Skeletal muscle tissue (tissue), 3 donors: ENCODE measurements at regions not wholly inside any gene's neighbourhood (a gene's known extent, or its start where the extent isn't known, plus 50 kb on each side); places are given as distances from the start of the nearest gene placed in this dataset.

ENCODE experiments used
- H3K27ac ChIP-seq: one replicate; pipeline ENCODE4 v1.7.0; 2013; ENCODE audit warnings: mild to moderate bottlenecking, low read depth, low read length, inconsistent platforms
- H3K27me3 ChIP-seq, 3 donors: one replicate each; pipeline ENCODE4 v1.7.0; 2013; ENCODE audit warnings: low read length in 3 of 3; ENCODE audit not compliant: control insufficient read depth in 3 of 3, insufficient read depth in 3 of 3
- H3K36me3 ChIP-seq, 3 donors: one replicate each; pipeline ENCODE4 v1.7.0; 2013; ENCODE audit warnings: low read length in 3 of 3; ENCODE audit not compliant: control insufficient read depth in 3 of 3, insufficient read depth in 3 of 3
- H3K4me1 ChIP-seq, 3 donors: one replicate each; pipeline ENCODE4 v1.7.0; 2013; ENCODE audit warnings: low read length in 3 of 3, mild to moderate bottlenecking in 3 of 3; ENCODE audit not compliant: control insufficient read depth in 3 of 3, insufficient read depth in 3 of 3
- H3K4me3 ChIP-seq, 3 donors: one replicate each; pipeline ENCODE4 v1.7.0; 2013; ENCODE audit warnings: low read length in 3 of 3
- H3K9ac ChIP-seq, 3 donors: one replicate each; pipeline ENCODE4 v1.7.0; 2013; ENCODE audit warnings: low read length in 3 of 3, mild to moderate bottlenecking in 3 of 3, moderate library complexity in 2 of 3, low read depth in 1 of 3
- H3K9me3 ChIP-seq, 3 donors: one replicate each; pipeline ENCODE4 v1.7.0; 2013; ENCODE audit warnings: low read length in 3 of 3; ENCODE audit not compliant: control insufficient read depth in 3 of 3
- donor health status: Osteomylitis.

DNA sequence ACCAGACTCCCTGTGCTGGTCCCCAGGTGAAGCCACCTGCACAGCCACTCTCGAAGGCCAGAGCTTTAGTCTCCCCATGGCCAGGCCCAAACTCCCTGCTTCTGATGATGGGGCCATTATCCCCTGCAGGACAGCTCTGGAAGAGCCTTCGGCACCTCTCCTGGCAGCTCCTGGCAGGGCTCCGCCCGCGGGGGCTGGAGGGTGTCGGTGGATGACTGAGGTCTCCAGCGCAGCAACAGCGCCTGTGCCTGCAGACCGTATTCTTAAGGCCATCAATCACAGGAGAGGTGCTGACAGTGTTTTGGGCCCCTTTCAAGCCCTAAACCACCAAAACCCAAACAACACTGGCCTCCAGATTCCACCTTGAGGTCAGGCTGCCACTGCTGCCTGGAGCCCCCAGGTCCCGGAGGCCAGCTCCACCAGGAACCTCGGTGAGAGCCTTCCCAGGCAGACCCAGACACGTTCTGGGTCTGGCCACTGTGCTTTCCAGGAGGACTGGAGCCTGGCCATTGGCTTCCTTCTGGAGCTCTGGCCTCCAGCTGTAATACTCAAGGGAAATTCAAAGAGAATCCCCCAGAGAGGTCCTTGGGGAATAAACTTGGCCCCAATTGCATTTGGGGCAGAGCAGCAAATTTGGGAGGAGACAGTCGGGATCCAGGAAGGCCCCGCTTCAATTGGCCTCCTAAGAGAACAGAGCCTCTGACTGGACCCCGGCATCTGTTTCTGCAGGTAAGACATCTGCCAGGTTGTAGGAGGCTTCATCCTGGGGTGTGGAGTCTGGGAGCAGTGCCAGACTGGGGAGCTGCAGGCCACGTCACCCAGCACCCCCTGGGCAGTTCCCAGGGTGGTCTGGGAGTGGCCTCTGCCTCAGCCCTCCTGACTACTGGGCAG, 210.6 kb upstream of the RTL1 start:
- Histone ChIP-seq H3K9ac (no peak overlapping the region), H3K36me3 (no peaks in the 10 kb centered on the region), H3K9me3 (no peaks in the 10 kb centered on the region), H3K27ac (no peak overlapping the region), H3K4me1 (no peaks in the 10 kb centered on the region), H3K4me3 (no peak overlapping the region), H3K27me3 (peaks cover 0 to 11% (median 4%) of the 10 kb centered on the region in 3 donors)

DNA sequence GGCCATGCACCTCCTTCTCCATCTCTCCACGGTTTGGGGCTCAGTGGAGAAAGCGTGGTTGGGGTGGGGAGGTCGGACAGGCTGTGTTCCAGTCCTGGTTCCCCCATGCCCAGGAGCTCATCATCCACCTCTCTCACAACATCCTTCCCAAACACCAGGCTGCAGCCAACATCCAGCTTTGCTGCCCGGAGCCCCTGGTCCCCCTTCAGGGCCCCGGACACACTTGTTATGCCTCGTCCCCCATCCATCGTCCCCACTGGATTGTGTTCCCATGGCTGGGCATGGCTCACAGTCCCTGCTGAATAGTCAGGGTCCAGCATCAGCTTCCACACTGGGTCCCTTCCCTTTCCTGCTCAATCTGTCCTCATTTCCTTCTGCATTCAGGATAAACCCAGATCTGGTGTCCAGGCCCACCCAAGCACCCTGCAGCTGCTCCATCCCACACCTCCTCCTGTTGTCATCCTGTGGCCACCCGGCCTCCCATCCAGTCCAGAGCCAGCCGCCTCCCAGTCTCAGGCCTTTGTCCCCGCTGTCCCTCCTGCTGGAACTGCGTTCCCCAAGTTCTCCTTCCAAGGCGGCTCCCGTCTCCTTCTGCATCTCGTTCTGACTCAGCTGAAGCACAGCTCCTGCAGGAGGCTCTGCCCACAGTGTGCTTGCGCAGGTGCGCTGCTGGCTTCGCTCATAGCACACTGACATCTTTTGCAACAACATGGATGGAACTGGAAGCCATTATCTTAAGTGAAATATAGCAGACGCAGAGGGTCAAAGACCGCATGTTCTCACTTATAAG, 211.4 kb upstream of the RTL1 start:
- H3K36me3 ChIP-seq = no peaks in the 10 kb centered on the region
- H3K9ac ChIP-seq = no peak overlapping the region
- H3K27ac ChIP-seq = no peak overlapping the region

DNA sequence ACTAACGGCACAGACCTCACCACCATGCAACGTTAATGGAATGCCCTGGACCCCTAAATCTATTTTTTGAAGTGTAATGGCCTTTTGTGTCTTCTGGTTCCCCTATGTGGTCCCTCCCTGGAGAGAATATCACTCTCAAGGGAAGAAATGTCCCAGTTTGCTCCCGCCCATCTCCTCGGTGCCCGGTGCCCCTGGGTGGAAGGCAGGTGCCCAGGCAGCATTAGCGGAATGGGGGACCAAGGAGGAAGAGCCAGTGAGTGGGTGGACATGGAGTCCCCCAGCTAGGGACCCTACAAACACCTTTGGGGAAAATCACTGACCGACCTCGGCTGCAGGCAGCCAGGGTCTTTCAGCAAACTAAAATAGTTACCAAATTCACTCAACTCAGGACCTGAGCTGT, 212.1 kb upstream of the RTL1 start:
- Histone ChIP-seq H3K27ac (no peak overlapping the region), H3K9me3 (no peaks in the 10 kb centered on the region), H3K4me3 (no peak overlapping the region), H3K36me3 (no peaks in the 10 kb centered on the region), H3K9ac (no peak overlapping the region), H3K4me1 (peaks cover 0 to 6% (median 0%) of the 10 kb centered on the region in 3 donors), H3K27me3 (peaks cover 0 to 8% (median 6%) of the 10 kb centered on the region in 3 donors)

More for the DNA sequence above, 211.4 kb upstream of the RTL1 start:
- Histone ChIP-seq H3K4me1 (peaks cover 0 to 4% (median 0%) of the 10 kb centered on the region in 3 donors), H3K4me3 (no peak overlapping the region), H3K9me3 (no peaks in the 10 kb centered on the region), H3K27me3 (peaks cover 0 to 13% (median 4%) of the 10 kb centered on the region in 3 donors)

DNA sequence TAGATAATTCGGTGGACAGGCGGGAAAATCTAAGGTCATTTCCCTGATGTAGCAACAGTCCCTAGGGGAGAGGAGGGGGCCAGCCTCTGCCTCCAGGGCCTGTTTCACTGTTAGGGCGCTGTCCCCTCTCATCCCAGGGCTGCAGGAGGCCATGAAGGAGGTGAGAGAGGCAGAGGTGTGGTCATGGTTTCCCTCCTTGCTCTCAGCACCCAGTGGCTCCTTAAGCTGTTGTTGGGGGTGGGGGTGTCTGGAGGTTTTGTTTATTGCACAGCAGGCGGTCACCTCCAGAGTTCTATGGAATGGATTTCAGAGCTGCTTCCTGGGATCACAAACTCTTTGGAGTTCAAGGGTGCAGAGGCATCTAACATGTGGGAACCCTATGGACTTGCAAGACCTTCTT, 212.5 kb upstream of the RTL1 start:
- H3K4me1 ChIP-seq = peaks cover 0 to 6% (median 0%) of the 10 kb centered on the region in 3 donors
- peaks cover 0 to 9% (median 9%) of the 10 kb centered on the region in 3 donors for H3K27me3 ChIP-seq

DNA sequence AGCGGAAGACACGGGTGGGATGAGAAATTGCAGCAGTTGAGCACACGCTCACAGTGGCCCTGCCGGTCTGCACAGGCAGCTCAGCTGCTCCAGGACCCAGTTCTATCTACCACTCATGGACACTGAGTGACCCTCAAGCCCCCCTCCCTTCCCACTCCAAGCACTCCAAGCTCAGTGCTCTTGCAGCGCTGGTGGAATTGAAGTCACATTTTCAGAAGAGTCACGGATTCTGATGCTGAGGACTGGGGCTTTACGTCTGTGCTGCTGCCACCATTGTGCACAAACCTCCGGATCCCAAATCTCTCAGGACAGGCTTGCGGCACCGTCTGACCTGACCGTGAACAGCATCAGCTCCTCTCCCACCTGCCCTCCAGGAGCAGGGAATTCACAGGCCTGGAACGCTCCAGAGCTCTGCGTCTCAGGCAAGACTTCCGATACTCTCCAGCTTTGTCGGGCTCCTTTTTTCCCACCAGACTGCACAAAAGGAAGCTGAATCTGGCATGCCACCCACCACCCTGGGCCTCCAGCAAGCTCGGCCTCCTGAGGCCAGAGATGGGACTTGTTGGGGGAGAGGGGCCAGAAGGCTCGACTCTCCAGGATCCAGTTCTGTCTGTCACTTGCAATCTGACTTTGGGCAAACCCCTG, 213.1 kb upstream of the RTL1 start:
- no peak overlapping the region for H3K27ac ChIP-seq
- peaks cover 0 to 6% (median 0%) of the 10 kb centered on the region in 3 donors for H3K4me1 ChIP-seq
- no peaks in the 10 kb centered on the region for H3K9me3 ChIP-seq
- peaks cover 0 to 12% (median 9%) of the 10 kb centered on the region in 3 donors for H3K27me3 ChIP-seq
- H3K4me3 ChIP-seq = no peak overlapping the region
- H3K36me3 ChIP-seq = no peaks in the 10 kb centered on the region
- H3K9ac ChIP-seq = no peak overlapping the region

More for the DNA sequence above, 212.5 kb upstream of the RTL1 start:
- Histone ChIP-seq H3K9me3 (no peaks in the 10 kb centered on the region), H3K36me3 (no peaks in the 10 kb centered on the region), H3K4me3 (no peak overlapping the region), H3K9ac (no peak overlapping the region), H3K27ac (no peak overlapping the region)

DNA sequence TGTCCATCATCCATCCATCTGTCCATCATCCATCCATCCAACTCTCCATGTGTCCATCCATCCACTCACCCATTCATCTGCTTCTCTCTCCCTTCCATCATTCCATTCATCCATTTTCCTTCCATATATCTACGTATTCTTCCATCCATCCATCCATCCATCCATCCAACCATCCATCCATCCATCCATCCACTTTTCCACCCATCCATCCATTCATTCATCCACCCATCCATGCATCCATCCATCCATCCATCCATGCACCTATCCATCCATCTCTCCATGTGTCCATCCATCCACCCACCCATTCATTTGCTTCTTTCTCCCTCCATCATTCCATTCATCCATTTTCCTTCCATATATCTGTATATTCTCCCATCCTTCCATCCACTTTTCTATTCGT, 214.0 kb upstream of the RTL1 start:
- H3K4me3 ChIP-seq = no peak overlapping the region
- no peak overlapping the region for H3K27ac ChIP-seq
- no peaks in the 10 kb centered on the region for H3K36me3 ChIP-seq
- H3K27me3 ChIP-seq = peaks cover 0 to 12% (median 9%) of the 10 kb centered on the region in 3 donors
- H3K9ac ChIP-seq = no peak overlapping the region
- H3K4me1 ChIP-seq = peaks cover 0 to 6% (median 0%) of the 10 kb centered on the region in 3 donors
- no peaks in the 10 kb centered on the region for H3K9me3 ChIP-seq

DNA sequence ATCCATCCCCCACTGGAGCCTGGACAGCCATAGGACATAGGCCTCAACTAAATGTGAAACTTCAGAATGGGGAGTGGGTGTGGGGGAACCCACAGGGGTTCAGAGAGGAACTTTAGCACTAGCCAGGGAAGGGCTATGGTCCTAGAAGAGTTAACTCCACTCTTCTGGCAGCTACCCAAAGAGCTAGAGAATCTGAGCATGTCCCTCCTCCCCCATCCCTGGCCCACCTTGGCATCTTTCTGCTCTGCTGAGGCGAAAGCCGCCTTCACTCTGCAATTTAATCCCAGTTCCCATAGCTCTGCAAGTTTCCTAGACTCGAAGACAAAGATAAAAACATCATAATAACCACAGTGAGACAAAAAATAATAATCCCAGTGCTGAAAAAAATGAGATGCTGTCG, 214.7 kb upstream of the RTL1 start:
- Histone ChIP-seq H3K36me3 (no peaks in the 10 kb centered on the region), H3K4me1 (peaks cover 0 to 6% (median 0%) of the 10 kb centered on the region in 3 donors), H3K9me3 (no peaks in the 10 kb centered on the region), H3K27ac (no peak overlapping the region), H3K4me3 (no peak overlapping the region), H3K27me3 (peaks cover 0 to 12% (median 9%) of the 10 kb centered on the region in 3 donors), H3K9ac (no peak overlapping the region)

DNA sequence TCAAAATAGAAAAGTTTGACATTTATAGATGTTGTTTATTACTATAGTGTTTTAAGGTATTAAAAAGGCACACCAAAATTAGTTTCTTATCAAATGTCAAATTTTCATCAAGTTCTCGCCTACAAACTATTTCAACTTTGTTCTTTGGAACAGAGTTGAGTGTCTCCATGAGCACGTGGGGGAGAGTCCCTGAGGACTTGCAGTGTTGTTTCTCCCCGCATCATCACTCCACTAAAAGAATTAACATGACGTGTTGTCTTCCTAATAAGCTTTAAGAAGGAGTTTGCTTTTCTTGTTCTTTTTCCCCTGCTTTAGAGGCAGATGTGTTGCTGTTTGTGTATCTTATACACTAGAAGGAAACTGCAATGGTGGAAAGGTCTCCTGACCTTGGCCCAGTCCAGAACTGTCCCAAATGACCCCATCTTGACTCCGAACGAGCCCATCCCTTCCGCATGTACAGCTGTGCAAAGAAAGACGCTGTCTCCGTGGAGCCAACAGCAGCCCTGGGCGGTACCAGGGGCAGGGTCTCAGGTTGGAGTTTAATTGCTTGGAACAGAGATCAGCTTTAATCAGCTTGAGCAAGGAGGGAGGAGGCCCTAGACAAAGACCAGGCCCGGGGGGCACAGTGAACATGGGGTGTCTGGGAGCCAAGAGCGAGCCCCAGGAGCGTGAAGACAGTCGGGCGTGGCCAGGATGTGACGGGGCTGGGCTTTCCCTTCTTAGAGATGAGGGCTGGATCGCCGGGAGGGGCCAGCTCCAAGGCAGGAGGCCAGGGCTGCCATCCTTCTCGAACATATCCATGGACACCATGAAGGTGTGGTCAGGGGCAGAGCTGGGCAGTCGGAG, 215.4 kb upstream of the RTL1 start:
- Histone ChIP-seq H3K4me1 (peaks cover 0 to 6% (median 0%) of the 10 kb centered on the region in 3 donors), H3K4me3 (no peak overlapping the region), H3K9ac (no peak overlapping the region), H3K9me3 (no peaks in the 10 kb centered on the region), H3K27me3 (peaks cover 0 to 12% (median 9%) of the 10 kb centered on the region in 3 donors), H3K27ac (no peak overlapping the region), H3K36me3 (no peaks in the 10 kb centered on the region)
